SK-N-SH treated with all-trans-retinoic acid at 6 μM for 48 hours (cell line): ENCODE measurements at regions not wholly inside any gene's neighbourhood (a gene's known extent, or its start where the extent isn't known, plus 50 kb on each side); places are given as distances from the start of the nearest gene placed in this dataset.

Source experiments
- ATAC-seq: fragments of 200-7000 bp; cut with Tn5 transposase; 3 replicates; pipeline ENCODE4 v1.9.1; 2020; ENCODE audit warnings: mild to moderate bottlenecking, moderate library complexity
- ARNTL ChIP-seq: fragments of 450-650 bp; formaldehyde crosslinking; IDR thresholded peaks from 2 replicates; pipeline ENCODE4 v1.5.0; 2020; ENCODE audit warnings: low read depth, mild to moderate bottlenecking, moderate library complexity, borderline replicate concordance
- BACH2 ChIP-seq: fragments of 250-450 bp; sonication (Bioruptor Pico); IDR thresholded peaks from 2 replicates; pipeline ENCODE4 v1.9.0; 2021; ENCODE audit warnings: mild to moderate bottlenecking, borderline replicate concordance
- CSDC2 ChIP-seq: fragments of 250-450 bp; sonication (Bioruptor Pico); IDR thresholded peaks from 2 replicates; pipeline ENCODE4 v1.5.0; 2020; ENCODE audit warnings: mild to moderate bottlenecking, moderate library complexity
- CSRNP3 ChIP-seq: fragments of 250-450 bp; sonication (Bioruptor Pico); IDR thresholded peaks from 2 replicates; pipeline ENCODE4 v1.5.1; 2021; ENCODE audit warnings: mild to moderate bottlenecking, moderate library complexity
- ESRRG ChIP-seq: fragments of 250-450 bp; sonication (Bioruptor Pico); IDR thresholded peaks from 2 replicates; pipeline ENCODE4 v1.6.1; 2021; ENCODE audit warnings: mild to moderate bottlenecking
- GLIS3 ChIP-seq: fragments of 250-450 bp; sonication (Bioruptor Pico); IDR thresholded peaks from 2 replicates; pipeline ENCODE4 v1.5.0; 2020; ENCODE audit warnings: mild to moderate bottlenecking, moderate library complexity
- ISL1 ChIP-seq: fragments of 250-450 bp; sonication (Bioruptor Pico); IDR thresholded peaks from 2 replicates; pipeline ENCODE4 v2.1.2; 2022; ENCODE audit warnings: mild to moderate bottlenecking, moderate library complexity
- OSR1 ChIP-seq: fragments of 250-450 bp; sonication (Bioruptor Pico); IDR thresholded peaks from 2 replicates; pipeline ENCODE4 v1.8.0; 2022; ENCODE audit warnings: moderate library complexity, mild to moderate bottlenecking, inconsistent platforms
- PATZ1 ChIP-seq: fragments of 250-450 bp; sonication (Bioruptor Pico); IDR thresholded peaks from 2 replicates; pipeline ENCODE4 v1.8.0; 2020; ENCODE audit warnings: mild to moderate bottlenecking, moderate library complexity, borderline replicate concordance
- POU6F1 ChIP-seq: fragments of 250-450 bp; sonication (Bioruptor Pico); IDR thresholded peaks from 2 replicates; pipeline ENCODE4 v1.8.0; 2021; ENCODE audit warnings: low read depth, mild to moderate bottlenecking, moderate library complexity, borderline replicate concordance
- PPARA ChIP-seq: fragments of 250-450 bp; sonication (Bioruptor Pico); IDR thresholded peaks from 2 replicates; pipeline ENCODE4 v1.5.0; 2020; ENCODE audit warnings: mild to moderate bottlenecking, borderline replicate concordance
- SNAI2 ChIP-seq: fragments of 250-450 bp; sonication (Bioruptor Pico); IDR thresholded peaks from 2 replicates; pipeline ENCODE4 v1.5.0; 2020; ENCODE audit warnings: mild to moderate bottlenecking, moderate library complexity
- TCF4 ChIP-seq: fragments of 250-450 bp; sonication (Bioruptor Pico); IDR thresholded peaks from 2 replicates; pipeline ENCODE4 v1.8.0; 2021; ENCODE audit warnings: mild to moderate bottlenecking, moderate library complexity, borderline replicate concordance
- TOX ChIP-seq: fragments of 250-450 bp; sonication (Bioruptor Pico); IDR thresholded peaks from 2 replicates; pipeline ENCODE4 v1.8.0; 2021; ENCODE audit warnings: mild to moderate bottlenecking, moderate library complexity, borderline replicate concordance
- TSHZ2 ChIP-seq: fragments of 250-450 bp; sonication (Bioruptor Pico); IDR thresholded peaks from 2 replicates; pipeline ENCODE4 v1.5.0; 2020; ENCODE audit warnings: mild to moderate bottlenecking, moderate library complexity
- ZC3H10 ChIP-seq: fragments of 250-450 bp; sonication (Bioruptor Pico); IDR thresholded peaks from 2 replicates; pipeline ENCODE4 v1.5.1; 2021; ENCODE audit warnings: mild to moderate bottlenecking, moderate library complexity
- ZFP3 ChIP-seq: fragments of 250-450 bp; sonication (Bioruptor Pico); IDR thresholded peaks from 2 replicates; pipeline ENCODE4 v1.5.0; 2020; ENCODE audit warnings: mild to moderate bottlenecking, moderate library complexity
- ZFP30 ChIP-seq: fragments of 450-650 bp; formaldehyde crosslinking; IDR thresholded peaks from 2 replicates; pipeline ENCODE4 v1.5.0; 2022; ENCODE audit warnings: mild to moderate bottlenecking, moderate library complexity
- ZNF70 ChIP-seq: fragments of 450-650 bp; formaldehyde crosslinking; IDR thresholded peaks from 2 replicates; pipeline ENCODE4 v1.5.0; 2020; ENCODE audit warnings: mild to moderate bottlenecking, moderate library complexity
- ZNF8 ChIP-seq: fragments of 450-650 bp; formaldehyde crosslinking; IDR thresholded peaks from 2 replicates; pipeline ENCODE4 v1.5.0; 2020; ENCODE audit warnings: mild to moderate bottlenecking, moderate library complexity

GRCh38 chr5:81909677-81910076, 62.1 kb upstream of the ATG10 start:
- no peak for TF ChIP-seq ZNF8 (CRISPR knock-in tag)
- TF ChIP-seq CSRNP3 = no peak
- no peak for TF ChIP-seq ARNTL (CRISPR knock-in tag)
- TF ChIP-seq ZFP30 = no peak
- TF ChIP-seq ESRRG (CRISPR knock-in tag) = no peak
- no peak for TF ChIP-seq TOX
- TF ChIP-seq ZC3H10 (CRISPR knock-in tag) = no peak
- no peak for TF ChIP-seq SNAI2 (CRISPR knock-in tag)
- TF ChIP-seq OSR1 (CRISPR knock-in tag) = no peak
- no peak for TF ChIP-seq CSDC2
- no peak for TF ChIP-seq PATZ1 (CRISPR knock-in tag)
- TF ChIP-seq PPARA (CRISPR knock-in tag) = no peak
- TF ChIP-seq TSHZ2 (CRISPR knock-in tag) = no peak
- no peak for TF ChIP-seq TCF4
- TF ChIP-seq BACH2 (CRISPR knock-in tag) = no peak
- TF ChIP-seq POU6F1 = no peak
- ATAC-seq = no peak

GRCh38 chr5:81908771-81909170, 63.1 kb upstream of the ATG10 start:
- no peak for ATAC-seq

GRCh38 chr5:81908044-81908443, 63.8 kb upstream of the ATG10 start:
- ATAC-seq = no peak
- TF ChIP-seq TSHZ2 (CRISPR knock-in tag) = no peak
- TF ChIP-seq ESRRG (CRISPR knock-in tag) = no peak
- TF ChIP-seq OSR1 (CRISPR knock-in tag) = no peak
- TF ChIP-seq PPARA (CRISPR knock-in tag) = no peak
- TF ChIP-seq ISL1 (CRISPR knock-in tag) = no peak
- TF ChIP-seq TOX = no peak
- no peak for TF ChIP-seq ZFP3 (CRISPR knock-in tag)
- no peak for TF ChIP-seq CSDC2
- TF ChIP-seq GLIS3 (CRISPR knock-in tag) = no peak
- TF ChIP-seq PATZ1 (CRISPR knock-in tag) = no peak
- TF ChIP-seq ZFP30 = no peak
- no peak for TF ChIP-seq TCF4
- TF ChIP-seq ZNF70 (CRISPR knock-in tag) = no peak
- TF ChIP-seq ZC3H10 (CRISPR knock-in tag) = no peak
- TF ChIP-seq ZNF8 (CRISPR knock-in tag) = no peak
- no peak for TF ChIP-seq SNAI2 (CRISPR knock-in tag)

More at GRCh38 chr5:81908771-81909170, 63.1 kb upstream of the ATG10 start:
- TF ChIP-seq OSR1 (CRISPR knock-in tag) = no peak
- no peak for TF ChIP-seq CSDC2
- no peak for TF ChIP-seq BACH2 (CRISPR knock-in tag)
- TF ChIP-seq ZNF70 (CRISPR knock-in tag) = no peak
- TF ChIP-seq PATZ1 (CRISPR knock-in tag) = no peak
